VCaP (cell line): ENCODE measurements at regions not wholly inside any gene's neighbourhood (a gene's known extent, or its start where the extent isn't known, plus 50 kb on each side); places are given as distances from the start of the nearest gene placed in this dataset.
"Not testable (repeated sequence)": the region's sequence is repeated elsewhere in the genome, so short reads cannot be mapped to it uniquely, and the experiment has no call there.

ENCODE experiments used
- H3K27ac ChIP-seq: fragments of 450-650 bp; 2 replicates; pipeline ENCODE4 v1.5.1; 2017
- CTCF ChIP-seq: fragments of 450-650 bp; conservative IDR thresholded peaks from 2 replicates; pipeline ENCODE4 v1.5.1; 2017; ENCODE audit warnings: mild to moderate bottlenecking, moderate library complexity

- H3K27ac ChIP-seq, result no peak overlapping the region
- no peak for TF ChIP-seq CTCF
Measured at GRCh38 chr6:115487331-115487730, 573.4 kb downstream of the FRK start.

- peak; percentile 41; the same call in 1 of the 2 replicates for TF ChIP-seq CTCF
- H3K27ac ChIP-seq, result no peak overlapping the region
Measured at GRCh38 chr6:115485400-115485799, 575.3 kb downstream of the FRK start.

GRCh38 chr6:115480543-115480942 is 580.1 kb downstream of the FRK start:
- H3K27ac ChIP-seq, result not testable (repeated sequence)

GRCh38 chr6:115474443-115475041 is 586.1 kb downstream of the FRK start:
- H3K27ac ChIP-seq, result no peak overlapping the region
- no peak for TF ChIP-seq CTCF

GRCh38 chr6:115468272-115469005 is 592.3 kb downstream of the FRK start:
- H3K27ac ChIP-seq, result no peak overlapping the region
- no peak for TF ChIP-seq CTCF

GRCh38 chr6:115467726-115468125 is 593.0 kb downstream of the FRK start:
- no peak for TF ChIP-seq CTCF
- no peak overlapping the region for H3K27ac ChIP-seq

- TF ChIP-seq CTCF, result no peak
- no peak overlapping the region for H3K27ac ChIP-seq
Measured at GRCh38 chr6:115460913-115461312, 599.8 kb downstream of the FRK start.

GRCh38 chr6:115456848-115457247 is 603.8 kb downstream of the FRK start:
- TF ChIP-seq CTCF, result no peak
- no peak overlapping the region; the same call in 1 of the 2 replicates for H3K27ac ChIP-seq
